HG03442 (cell line): ENCODE measurements at regions not wholly inside any gene's neighbourhood (a gene's known extent, or its start where the extent isn't known, plus 50 kb on each side); places are given as distances from the start of the nearest gene placed in this dataset.

ENCODE experiments used
- ATAC-seq: cut with Tn5 transposase; IDR thresholded peaks from one replicate; pipeline ENCODE4 v1.9.1; 2021; ENCODE audit warnings: mild to moderate bottlenecking, moderate library complexity; ENCODE audit not compliant: unreplicated experiment

DNA sequence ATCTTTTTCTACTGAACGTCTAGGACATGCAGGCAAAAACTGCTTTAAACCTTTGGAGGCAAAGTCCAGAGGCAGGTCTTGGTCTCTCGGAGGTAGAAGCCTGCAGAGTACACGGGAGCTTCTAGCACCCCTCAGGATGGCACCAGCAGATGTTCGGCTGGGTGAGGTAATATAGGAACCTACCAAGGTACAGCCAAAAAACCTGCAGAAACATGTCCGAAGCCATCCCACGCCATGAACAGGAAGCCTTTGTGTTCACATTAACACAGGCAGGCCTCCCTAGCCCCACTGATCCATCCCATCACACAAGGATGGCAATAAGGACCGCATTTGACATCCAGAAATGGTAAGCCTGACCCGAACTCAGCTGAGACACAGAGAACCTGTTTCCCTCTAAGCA lies 157.9 kb upstream of the HES1 start:
- no peak for ATAC-seq

DNA sequence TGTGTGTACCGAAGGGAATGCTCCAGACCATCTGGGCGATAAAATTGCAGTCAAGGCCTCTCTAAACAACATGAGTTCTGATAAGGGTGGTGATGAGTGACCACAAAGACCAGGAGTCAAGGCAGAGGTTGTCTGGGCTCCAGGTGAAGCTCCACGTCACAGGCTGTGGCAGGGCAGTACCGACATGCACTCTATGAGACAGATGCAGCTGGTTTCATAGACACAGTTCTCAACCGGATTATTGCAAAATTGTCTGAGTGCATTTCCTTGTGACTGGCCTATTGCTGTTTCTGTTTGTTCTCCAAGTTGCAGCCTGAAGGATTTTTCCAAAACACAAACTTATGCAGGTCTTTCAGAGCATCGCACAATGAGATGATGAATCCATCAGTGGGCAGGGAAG lies 157.5 kb upstream of the HES1 start:
- no peak for ATAC-seq

DNA sequence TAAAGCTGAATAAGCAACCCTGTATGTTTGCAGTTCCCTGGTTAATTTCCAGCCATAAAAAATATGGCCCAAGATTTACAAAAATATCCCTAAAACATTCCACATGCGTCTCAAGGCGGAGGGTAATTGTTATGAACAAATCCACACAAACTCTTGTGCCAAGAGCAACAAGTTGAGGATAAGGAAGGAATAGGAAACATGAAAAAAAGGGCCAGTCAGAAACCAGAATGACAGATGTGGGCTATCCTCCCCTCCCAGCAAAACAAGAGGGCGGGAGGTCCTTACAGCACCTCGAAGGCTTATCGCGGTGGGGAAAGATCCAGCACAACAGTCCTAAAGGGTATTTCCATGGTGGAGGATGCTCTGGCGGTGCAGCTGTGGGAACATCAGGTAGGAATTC lies 155.6 kb upstream of the HES1 start:
- ATAC-seq = no peak

DNA sequence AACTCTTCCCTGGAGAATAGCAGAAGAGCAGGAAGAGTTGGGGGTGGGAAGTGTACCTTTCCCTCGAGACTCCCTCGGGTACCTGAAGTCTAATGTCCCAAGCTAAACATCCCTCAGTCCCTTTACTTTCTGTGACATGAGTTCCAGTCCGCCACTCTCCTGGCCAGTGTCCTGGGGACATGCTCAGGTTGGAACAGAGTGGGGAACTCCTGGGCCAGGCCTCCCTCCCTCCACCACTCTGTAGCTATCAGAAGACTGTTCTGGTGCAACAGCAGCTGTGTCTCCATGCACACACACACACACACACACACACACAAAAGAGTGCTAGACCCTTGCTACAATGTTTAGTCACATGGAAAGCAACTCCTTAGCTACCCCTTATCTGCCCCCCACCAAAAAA lies 155.0 kb upstream of the HES1 start:
- ATAC-seq = no peak

DNA sequence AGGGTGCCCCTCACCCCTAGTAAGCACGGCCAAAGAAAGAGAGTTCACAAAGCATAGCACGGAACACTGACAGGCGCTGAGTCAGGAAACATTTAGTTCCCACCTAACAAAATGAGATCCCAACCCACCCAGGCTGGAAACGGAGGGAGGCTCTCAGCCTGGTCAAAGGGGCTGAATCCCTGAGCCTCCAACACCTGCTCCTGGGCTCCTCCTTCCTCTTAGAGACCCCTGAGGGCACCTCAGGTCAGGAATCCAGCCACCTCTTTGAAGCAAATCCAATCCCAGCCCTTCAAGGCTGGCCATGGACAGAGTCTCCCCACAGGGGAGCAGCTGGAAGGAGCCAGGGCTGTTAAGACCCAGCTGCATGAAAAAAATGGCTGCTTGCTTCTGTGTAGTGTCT lies 154.4 kb upstream of the HES1 start:
- ATAC-seq = no peak

DNA sequence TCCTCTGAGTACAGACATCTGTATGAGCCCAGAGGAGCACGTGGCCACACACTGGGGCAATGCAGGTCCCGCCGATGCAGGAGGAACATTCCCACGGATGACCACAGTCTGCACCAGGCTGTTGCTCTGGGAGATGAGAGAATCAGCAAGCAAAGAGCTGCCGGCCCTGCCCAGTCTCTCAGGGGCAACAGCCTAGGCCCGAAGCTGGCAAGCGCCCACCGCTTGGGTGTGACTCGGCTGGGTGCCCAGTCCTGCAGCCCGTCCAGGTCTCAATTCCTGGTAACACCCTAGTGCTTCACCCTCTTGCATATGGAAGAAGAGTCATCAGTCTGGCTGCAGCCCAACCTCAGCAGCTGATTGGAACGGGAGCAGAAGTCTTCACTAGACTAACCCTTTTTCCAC lies 153.7 kb upstream of the HES1 start:
- ATAC-seq = no peak

DNA sequence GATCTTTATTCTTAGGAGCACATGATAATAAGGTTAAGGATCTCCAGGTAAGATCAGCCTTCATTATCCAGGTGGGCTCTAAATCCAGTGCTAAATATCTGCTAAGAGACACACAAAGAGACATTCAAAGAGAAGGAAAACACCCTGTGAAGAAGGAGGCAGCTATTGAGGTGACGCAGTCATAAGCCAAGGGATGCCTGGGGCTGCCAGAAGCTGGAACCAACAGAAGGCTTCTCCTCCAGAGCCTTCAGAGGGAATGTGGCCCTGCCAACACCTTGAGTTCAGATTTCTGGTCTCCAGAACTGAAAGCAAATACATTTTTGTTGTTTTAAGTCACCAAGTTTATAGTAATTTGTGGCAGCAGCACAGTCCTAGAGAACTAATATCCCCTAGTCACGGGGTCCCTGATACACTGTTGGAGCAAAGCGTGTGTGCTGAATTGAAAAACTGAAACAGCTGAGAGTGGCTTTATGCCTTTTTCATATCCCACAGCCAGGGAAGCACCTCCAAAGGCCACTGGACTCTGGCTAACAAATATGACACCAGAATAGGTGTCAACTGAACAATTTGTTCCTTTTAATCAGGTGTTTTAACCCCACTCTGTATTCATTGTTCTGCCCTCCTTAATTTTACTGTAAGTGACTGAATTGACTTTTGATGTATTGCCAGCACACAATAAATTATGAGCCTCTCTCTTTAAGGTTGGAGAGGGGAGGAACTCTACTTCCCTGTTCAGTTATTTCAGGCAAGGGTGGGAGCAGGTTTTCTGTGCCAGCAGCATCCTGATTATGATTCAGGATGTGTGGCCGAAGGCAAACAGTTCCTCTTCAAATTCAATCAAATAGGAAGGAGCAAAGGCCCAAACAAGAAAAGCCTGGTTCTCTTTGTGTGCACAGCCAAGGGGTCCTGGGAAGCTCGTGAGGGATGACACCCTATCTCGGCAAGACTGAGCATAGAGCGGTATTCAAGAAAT lies 151.8 kb upstream of the HES1 start:
- ATAC-seq = no peak

DNA sequence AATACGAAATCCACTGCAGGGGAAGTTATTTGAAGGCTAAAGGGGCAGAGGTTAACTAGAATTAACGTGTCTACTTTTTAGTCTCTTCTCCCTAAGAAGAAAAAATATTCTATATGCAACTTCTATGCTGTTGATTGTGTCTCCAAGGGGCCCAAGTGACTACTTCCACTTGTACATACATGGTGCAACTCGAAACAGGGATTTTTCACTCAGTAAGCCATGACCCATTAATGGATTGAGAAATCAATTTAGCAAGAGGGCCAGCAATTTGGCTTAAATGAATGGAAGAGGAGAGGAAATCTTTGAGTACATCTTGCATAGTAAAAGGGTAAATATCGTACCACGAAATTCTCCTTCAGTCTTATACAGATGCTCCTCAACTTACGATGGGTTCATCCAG lies 151.1 kb upstream of the HES1 start:
- no peak for ATAC-seq

DNA sequence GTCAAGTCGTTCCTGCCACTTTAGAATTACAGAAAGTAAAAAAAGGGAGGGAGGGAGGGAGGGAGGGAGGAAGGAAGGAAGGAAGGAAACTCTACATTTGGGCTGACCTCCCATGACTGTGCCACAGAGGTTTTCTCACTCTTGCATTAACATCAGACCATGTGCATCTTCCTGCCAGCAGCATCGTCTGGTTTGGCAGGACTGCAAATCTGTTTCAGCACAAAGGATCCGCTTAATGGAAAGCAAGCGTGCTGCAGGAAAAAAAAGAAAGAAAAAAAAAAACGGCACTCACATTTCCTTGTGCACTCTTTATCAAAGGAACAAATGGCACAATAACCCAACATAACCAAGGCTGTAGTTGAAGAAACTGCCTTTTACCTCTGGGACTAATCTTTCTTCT lies 148.8 kb upstream of the HES1 start:
- no peak for ATAC-seq

DNA sequence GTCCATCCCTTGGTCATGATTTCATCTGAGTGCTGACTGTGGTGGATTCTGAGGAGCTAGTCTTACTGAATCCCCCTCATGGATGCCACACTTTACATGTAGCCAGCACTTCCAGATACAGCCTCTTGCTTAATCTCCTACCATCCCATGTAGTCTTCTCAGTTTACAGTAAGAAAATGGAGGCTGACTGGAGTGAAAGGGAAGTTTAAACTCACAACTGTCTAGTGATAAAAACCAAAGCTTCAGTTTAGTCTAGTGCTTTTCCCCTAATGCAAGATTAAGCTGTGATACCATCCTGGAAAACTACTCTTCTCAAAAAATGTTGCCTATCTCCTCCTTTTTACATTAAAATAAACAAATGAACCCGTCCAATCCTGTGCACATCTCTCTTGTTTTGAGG lies 146.8 kb upstream of the HES1 start:
- no peak for ATAC-seq

DNA sequence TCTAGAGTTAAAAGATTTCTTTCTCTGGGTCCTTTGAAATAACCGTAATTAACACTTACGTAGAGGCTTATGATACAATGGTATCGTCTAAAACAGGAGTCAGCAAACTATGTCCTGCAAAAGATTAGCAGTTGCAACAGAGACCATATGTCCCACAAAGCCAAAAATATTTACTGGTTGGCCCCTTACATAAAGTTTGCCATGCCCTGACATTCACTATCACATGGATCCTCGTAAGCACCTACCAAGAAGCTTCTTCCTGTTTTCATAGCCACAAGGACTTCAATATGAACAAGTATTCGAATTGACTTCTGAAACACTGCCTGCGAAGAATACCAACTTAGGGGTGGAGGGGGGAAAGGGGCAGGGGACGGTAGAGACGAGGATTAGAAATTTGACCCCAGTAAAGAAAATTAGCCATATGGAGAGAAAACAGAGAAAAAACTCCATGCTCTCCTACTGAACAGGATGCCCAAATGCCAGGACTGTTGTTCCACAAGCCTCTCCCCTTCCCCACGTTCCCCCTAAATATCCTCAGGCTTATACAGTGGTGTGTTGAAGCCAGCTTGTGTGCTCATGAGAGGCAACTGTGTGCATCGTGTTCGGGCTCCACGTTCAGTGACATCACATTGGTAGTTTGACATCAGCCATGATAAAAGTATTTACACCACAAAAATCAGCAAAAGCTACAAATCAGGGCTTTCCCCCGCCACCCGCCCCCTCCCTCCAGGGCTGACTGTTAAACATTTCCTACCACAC lies 144.1 kb upstream of the HES1 start:
- ATAC-seq = no peak

DNA sequence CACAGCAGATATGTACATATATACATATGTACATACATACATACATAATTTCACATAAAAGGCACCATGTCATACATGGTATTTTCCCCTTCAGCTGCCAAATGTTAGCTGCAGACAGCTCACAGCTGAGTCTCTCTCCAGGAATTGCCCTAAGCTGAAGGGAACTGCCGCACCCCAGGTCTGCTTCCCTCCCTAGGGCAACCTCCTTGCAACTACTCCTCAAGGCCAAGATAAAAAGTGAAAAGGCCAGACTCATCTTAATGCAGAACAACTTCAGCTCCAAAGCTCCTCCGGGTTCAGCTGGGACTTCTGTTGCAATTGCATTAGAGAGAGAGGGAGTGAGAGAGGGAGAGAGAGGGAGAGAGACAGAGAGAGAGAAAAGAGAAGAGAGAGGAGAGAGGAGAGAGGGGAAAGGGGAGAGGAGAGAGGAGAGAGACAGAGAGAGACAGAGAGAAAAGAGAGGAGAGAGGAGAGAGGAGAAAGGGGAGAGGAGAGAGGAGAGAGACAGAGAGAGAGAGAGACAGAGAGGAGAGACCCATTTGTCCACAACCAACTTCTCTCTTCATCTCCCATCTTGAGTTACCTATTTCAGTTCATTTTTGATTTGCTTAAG lies 143.4 kb upstream of the HES1 start:
- no peak for ATAC-seq

DNA sequence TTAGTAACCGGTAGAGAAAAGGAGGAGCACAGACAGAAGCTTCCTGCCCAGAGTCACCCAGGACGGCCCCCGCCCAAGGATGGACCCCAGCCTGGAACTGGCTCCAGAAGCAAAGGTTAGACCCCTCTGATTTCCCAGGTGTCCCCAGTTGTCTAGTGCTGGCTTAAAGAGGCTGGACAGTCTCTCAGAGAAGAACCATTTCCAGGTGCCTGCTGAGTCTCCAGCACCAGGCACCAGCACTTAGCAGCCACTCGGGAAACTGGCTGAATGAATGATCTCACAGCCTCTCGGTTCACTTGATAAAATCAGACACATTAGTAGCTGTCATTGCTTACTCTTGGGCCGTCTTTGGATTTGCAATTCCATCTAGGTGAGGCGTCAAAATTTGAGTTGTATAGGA lies 139.7 kb upstream of the HES1 start:
- no peak for ATAC-seq

DNA sequence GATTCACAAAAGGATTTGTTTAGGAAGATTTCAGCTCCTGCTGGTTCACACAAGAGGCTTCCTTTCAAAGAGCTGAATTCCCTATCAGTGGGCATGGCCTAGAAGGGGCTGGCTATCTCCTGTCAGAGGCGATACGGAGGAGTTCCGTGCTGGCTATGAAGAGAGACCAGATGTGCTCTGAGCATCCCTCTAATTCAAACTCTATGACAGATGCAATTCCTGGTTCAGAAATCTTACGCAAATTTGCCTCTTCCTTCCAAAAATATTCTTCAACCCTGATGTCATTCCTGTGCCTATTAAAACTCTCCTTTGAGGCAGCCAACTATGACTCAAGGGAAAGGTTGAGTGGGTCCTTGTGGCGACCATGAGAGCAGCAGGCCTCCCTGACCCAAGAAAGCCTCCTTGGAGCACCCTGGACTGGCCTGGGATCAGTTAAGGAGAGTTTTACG lies 139.3 kb upstream of the HES1 start:
- no peak for ATAC-seq

DNA sequence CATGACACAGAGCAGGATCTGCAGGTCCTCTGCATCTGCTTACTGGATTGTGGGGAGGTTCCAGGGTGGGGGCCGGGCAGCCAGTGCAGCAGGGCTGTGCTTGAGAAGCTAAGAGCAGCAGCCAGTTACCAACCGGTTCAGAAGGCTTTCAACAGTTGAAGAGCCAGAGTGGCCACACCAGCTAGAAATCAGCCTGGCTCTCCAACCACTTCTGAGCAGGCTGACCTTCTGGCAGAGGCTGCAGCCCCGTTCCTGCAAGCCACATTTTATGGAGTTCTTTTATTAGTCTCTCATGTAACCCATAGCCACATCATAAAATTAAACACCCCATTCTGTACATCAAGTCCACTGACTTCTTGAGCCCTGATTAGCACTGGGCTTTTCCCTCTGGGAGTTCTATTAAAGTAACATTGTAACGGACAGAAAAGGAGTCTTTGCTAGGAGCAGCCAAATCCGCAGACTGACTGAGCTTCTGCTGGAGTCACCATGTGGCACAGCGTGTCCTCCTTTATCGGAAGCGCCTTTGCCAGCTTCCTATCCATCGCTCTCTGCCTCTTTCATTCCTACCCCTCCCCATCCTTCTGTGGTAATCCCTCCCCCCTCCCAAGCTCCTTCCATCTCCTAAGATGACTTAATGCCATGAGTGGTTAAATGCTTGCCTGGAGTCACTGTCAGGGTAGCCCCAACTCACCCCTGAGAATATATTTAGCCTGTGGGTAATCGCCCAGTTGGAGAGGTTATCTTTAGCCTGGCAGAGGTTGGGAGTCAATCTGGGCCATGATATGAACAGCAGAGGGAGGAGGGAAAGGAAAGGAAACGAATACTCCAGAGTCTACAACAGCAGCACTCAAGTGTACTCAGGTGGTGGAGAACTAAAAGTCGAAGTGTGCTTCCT lies 138.5 kb upstream of the HES1 start:
- no peak for ATAC-seq

DNA sequence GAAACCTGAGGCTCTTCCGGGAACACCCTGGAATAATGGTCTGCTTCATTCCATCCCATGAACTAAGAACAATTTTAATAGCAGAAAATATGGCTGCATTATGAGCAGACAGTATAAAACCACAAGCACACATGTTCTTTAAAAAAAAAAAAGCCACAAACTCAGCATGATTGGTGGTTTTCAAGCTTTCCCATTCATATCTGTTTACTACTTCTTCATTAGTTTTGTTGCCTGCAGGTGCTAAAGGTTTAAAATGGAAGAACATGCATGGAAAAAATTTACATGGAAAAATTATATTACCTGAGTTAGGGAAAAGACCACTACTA lies 137.9 kb upstream of the HES1 start:
- no peak for ATAC-seq

DNA sequence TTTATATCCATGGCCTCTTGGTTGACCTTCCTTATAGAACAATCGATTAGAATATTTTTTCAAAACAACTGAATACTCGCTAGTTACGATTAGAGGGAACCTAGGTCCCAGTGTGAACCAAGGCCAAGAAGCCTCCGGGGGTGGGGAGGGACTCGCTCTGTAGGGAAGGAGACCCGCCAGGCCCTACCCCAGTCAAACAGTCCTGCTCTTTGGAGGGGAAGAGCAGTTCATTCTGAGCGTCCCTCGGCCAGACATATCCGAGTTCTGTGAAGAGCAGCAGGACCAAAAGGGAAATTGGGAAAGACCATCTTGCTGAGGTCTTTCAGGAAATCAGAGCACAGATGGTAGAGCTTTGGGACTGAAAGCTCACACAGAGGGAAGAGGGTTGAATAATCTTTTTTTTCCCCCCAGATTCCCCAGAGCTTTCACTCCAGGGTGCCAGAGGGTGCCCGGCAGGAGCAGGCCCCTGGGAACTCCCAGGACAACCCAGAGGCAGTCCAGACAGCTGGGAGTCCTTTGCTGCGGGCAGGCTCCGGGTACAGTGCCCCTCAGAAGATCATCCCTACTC lies 137.2 kb upstream of the HES1 start:
- no peak for ATAC-seq

DNA sequence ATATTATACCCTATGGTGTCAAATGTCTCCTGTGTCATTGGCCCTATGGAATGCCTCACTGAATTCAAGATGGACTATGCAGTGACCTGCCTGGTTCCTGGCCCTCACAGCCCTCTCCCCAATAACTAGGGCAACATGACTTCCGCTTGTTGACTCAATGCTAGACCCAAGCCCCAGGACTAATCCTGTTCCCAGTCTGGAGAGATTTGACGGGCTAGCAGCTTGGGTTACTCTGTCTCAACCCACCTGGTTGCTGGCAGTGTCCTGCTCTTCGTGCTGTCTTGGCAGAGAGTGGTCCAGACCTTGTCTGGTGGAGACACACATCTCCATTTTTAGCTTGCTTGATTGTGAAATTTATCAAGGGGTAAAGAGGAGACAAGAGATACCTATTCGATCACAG lies 135.8 kb upstream of the HES1 start:
- no peak for ATAC-seq

DNA sequence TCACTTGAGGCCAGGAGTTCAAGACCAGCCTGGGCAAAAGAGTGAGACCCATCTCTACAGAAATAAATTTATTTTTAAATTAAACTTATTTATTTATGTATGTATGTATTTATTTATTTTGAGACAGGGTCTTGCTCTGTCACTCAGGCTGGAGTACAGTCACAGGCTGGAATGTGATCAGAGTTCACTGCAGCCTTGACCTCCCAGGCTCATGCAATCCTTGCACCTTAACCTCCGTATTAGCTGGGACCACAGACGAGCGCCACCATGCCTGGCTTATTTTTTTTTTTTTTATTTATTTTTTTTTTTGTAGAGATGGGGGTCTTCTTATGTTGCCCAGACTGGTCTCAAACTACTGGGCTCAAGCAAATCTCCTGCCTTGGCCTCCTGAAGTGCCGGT lies 135.2 kb upstream of the HES1 start:
- no peak for ATAC-seq

DNA sequence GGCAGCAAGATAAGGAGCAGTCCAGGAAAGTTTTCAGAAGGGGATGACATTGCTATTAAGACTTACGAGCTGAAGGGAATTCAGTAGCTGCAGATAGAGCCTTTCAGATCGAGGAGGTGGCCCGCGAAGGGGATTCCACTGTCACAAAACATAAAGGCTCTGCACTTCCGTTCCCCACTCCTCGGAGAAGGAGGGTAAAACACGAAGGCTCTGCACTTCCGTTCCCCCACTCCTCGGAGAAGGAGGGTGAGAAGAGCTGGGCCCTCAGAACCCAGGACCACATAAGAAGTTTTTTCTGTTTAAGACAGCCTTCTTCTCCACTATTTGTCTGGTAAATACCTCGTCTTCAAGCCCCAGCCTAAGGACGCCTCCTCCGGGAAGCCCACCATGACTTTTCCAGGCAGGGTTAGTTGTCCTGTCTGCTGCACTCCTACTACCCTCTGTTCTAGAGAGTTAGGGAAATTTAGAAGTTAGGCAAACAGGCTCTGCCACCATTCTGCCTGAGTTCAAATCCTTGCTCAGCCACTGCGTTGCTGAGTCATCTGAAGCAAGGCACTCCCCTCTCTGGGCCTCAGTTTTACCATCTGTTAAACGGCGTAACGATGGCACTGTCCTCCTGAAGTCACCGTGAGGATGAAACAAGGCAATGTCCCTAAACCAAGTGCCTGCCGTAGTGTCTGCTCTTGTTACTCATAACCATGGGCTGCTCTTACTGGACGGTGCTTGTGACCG lies 134.1 kb upstream of the HES1 start:
- no peak for ATAC-seq
